ENCODE measurements at regions not wholly inside any gene's neighbourhood (a gene's known extent, or its start where the extent isn't known, plus 50 kb on each side); places are given as distances from the start of the nearest gene placed in this dataset.

- TF ChIP-seq, protein P1, sequence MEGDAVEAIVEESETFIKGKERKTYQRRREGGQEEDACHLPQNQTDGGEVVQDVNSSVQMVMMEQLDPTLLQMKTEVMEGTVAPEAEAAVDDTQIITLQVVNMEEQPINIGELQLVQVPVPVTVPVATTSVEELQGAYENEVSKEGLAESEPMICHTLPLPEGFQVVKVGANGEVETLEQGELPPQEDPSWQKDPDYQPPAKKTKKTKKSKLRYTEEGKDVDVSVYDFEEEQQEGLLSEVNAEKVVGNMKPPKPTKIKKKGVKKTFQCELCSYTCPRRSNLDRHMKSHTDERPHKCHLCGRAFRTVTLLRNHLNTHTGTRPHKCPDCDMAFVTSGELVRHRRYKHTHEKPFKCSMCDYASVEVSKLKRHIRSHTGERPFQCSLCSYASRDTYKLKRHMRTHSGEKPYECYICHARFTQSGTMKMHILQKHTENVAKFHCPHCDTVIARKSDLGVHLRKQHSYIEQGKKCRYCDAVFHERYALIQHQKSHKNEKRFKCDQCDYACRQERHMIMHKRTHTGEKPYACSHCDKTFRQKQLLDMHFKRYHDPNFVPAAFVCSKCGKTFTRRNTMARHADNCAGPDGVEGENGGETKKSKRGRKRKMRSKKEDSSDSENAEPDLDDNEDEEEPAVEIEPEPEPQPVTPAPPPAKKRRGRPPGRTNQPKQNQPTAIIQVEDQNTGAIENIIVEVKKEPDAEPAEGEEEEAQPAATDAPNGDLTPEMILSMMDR (IDR thresholded peaks at IDR 0.05) = no peak
- no peak for TF ChIP-seq POLR2A (IDR thresholded peaks at IDR 0.05)
Observed at GRCh38 chr7:52344015-52344414, 691.4 kb upstream of the POM121L12 start.

Data from breast epithelium (tissue), 3 donors.